H1 (cell line): ENCODE measurements at regions not wholly inside any gene's neighbourhood (a gene's known extent, or its start where the extent isn't known, plus 50 kb on each side); places are given as distances from the start of the nearest gene placed in this dataset.

ENCODE experiments used
- CTCF ChIA-PET: fragments of 300-600 bp; sonication (Branson Sonifier 250); formaldehyde crosslinking; loops from one replicate; lab custom pipeline; 2021; ENCODE audit not compliant: partially characterized antibody; lab: Charles Lee
- POLR2A ChIA-PET: fragments of 300-600 bp; sonication (Branson Sonifier 250); formaldehyde crosslinking; loops from one replicate; lab custom pipeline; 2021; ENCODE audit warnings: inconsistent platforms; ENCODE audit not compliant: partially characterized antibody; lab: Charles Lee
- DNase-seq, 2 experiments: peaks; one replicate each; pipeline versions ENCODE4 v3.0.0 to v3.0.0-alpha.2; 2010 to 2022; ENCODE audit warnings: low spot score in 2 of 2, low read depth in 1 of 2, mixed read lengths in 1 of 2
- FAIRE-seq: peaks from 2 replicates; lab custom pipeline; 2011; peaks lifted over from hg19 to GRCh38; lab: Jason Lieb, UNC
- H2AFZ ChIP-seq: 2 replicates; pipeline ENCODE4 v1.8.1; 2012; ENCODE audit warnings: low read length, inconsistent platforms
- H2AK5ac ChIP-seq: 2 replicates; pipeline ENCODE4 v1.6.1; 2013; ENCODE audit warnings: low read depth, low read length
- H2BK120ac ChIP-seq: replicated peaks from 2 replicates; pipeline ENCODE3; 2013; ENCODE audit warnings: low read depth, low read length, inconsistent platforms
- H2BK12ac ChIP-seq: 2 replicates; pipeline ENCODE4 v1.6.1; 2013; ENCODE audit warnings: low read depth, low read length
- H2BK15ac ChIP-seq: 2 replicates; pipeline ENCODE4 v1.6.1; 2013; ENCODE audit warnings: low read length
- H2BK20ac ChIP-seq: 2 replicates; pipeline ENCODE4 v1.6.1; 2013; ENCODE audit warnings: low read length
- H2BK5ac ChIP-seq: 2 replicates; pipeline ENCODE4 v1.6.1; 2013; ENCODE audit warnings: low read depth, low read length
- H3K14ac ChIP-seq: 2 replicates; pipeline ENCODE4 v1.6.1; 2013; ENCODE audit warnings: inconsistent platforms; ENCODE audit not compliant: insufficient read length
- H3K18ac ChIP-seq: 2 replicates; pipeline ENCODE4 v1.6.1; 2013; ENCODE audit warnings: low read length; ENCODE audit errors: extremely low read depth
- H3K23ac ChIP-seq: 2 replicates; pipeline ENCODE4 v1.6.1; 2013; ENCODE audit warnings: inconsistent platforms; ENCODE audit not compliant: insufficient read length
- H3K23me2 ChIP-seq: 2 replicates; pipeline ENCODE4 v1.6.1; 2013; ENCODE audit warnings: low read depth, low read length
- H3K27ac ChIP-seq: 2 replicates; pipeline ENCODE4 v1.6.1; 2011; ENCODE audit warnings: low read depth, low read length, inconsistent platforms
- H3K27me3 ChIP-seq, 4 experiments: replicated peaks in 1 of 4; 1 replicate in 1 of 4; 2 replicates in 3 of 4; pipeline versions ENCODE4 v1.6.1 to v1.8.1; 2011 to 2013; ENCODE audit warnings: low read length in 3 of 4, mild to moderate bottlenecking in 3 of 4, inconsistent platforms in 2 of 4, mixed read lengths in 2 of 4, moderate library complexity in 1 of 4; ENCODE audit not compliant: control insufficient read depth in 3 of 4, insufficient read depth in 3 of 4; ENCODE audit errors: extremely low read depth in 1 of 4
- H3K36me3 ChIP-seq, 4 experiments: 2 replicates each; pipeline versions ENCODE4 v1.6.1 to v1.8.1; 2011 to 2013; ENCODE audit warnings: mild to moderate bottlenecking in 4 of 4, low read length in 3 of 4, moderate library complexity in 2 of 4, control low read depth in 1 of 4, inconsistent platforms in 1 of 4; ENCODE audit not compliant: insufficient read depth in 4 of 4, control insufficient read depth in 2 of 4
- H3K4ac ChIP-seq: replicated peaks from 2 replicates; pipeline ENCODE3; 2013; ENCODE audit warnings: low read length, low read depth, mixed read lengths, inconsistent platforms; ENCODE audit not compliant: insufficient read length
- H3K4me1 ChIP-seq, 4 experiments: replicated peaks in 1 of 4; 1 replicate in 1 of 4; 2 replicates in 3 of 4; pipeline versions ENCODE4 v1.6.1 to v1.8.1; 2011 to 2013; ENCODE audit warnings: low read length in 3 of 4, inconsistent platforms in 2 of 4, mixed read lengths in 1 of 4; ENCODE audit not compliant: insufficient read depth in 4 of 4, control insufficient read depth in 3 of 4
- H3K4me2 ChIP-seq, 2 experiments: 2 replicates each; pipeline versions ENCODE4 v1.6.1 to v1.8.1; 2011 to 2013; ENCODE audit warnings: low read depth in 2 of 2, low read length in 2 of 2, control low read depth in 1 of 2, inconsistent platforms in 1 of 2, mild to moderate bottlenecking in 1 of 2; ENCODE audit not compliant: insufficient read depth in 1 of 2
- H3K4me3 ChIP-seq, 4 experiments: fragments of 200-600, 300-600 bp in 1 of 4; sonication (generic), shearing (Covaris generic), sonication (Bioruptor Twin) in 1 of 4; 2 replicates each; pipeline versions ENCODE4 v1.5.1 to v1.8.1; 2011 to 2016; ENCODE audit warnings: low read length in 4 of 4, low read depth in 3 of 4, control low read depth in 2 of 4, inconsistent platforms in 2 of 4, mild to moderate bottlenecking in 2 of 4, mixed read lengths in 1 of 4, moderate library complexity in 1 of 4; ENCODE audit not compliant: insufficient read depth in 2 of 4; ENCODE audit errors: extremely low read depth in 1 of 4
- H3K56ac ChIP-seq: replicated peaks from 2 replicates; pipeline ENCODE3; 2013; ENCODE audit warnings: low read depth, mild to moderate bottlenecking, mixed read lengths, low read length, inconsistent platforms; ENCODE audit not compliant: insufficient read length
- H3K79me1 ChIP-seq: 2 replicates; pipeline ENCODE4 v1.6.1; 2013; ENCODE audit warnings: low read depth, low read length, control low read depth
- H3K79me2 ChIP-seq, 2 experiments: 2 replicates each; pipeline versions ENCODE4 v1.6.1 to v1.8.1; 2012 to 2013; ENCODE audit warnings: low read length in 2 of 2, mild to moderate bottlenecking in 2 of 2, inconsistent platforms in 1 of 2; ENCODE audit not compliant: insufficient read depth in 2 of 2, control insufficient read depth in 1 of 2
- H3K9ac ChIP-seq, 4 experiments: replicated peaks in 1 of 4; 1 replicate in 1 of 4; 2 replicates in 3 of 4; pipeline versions ENCODE4 v1.6.1 to v1.8.1; 2011 to 2013; ENCODE audit warnings: low read depth in 3 of 4, low read length in 3 of 4, control low read depth in 2 of 4, mild to moderate bottlenecking in 2 of 4, moderate library complexity in 2 of 4, inconsistent platforms in 1 of 4; ENCODE audit errors: extremely low read depth in 1 of 4
- H3K9me3 ChIP-seq, 2 experiments: 2 replicates each; pipeline versions ENCODE4 v1.6.1 to v1.8.1; 2012 to 2013; ENCODE audit warnings: mild to moderate bottlenecking in 2 of 2, moderate library complexity in 2 of 2, control low read depth in 1 of 2, inconsistent platforms in 1 of 2, low read depth in 1 of 2, low read length in 1 of 2, mixed read lengths in 1 of 2; ENCODE audit not compliant: insufficient read depth in 2 of 2
- H4K20me1 ChIP-seq, 2 experiments: replicated peaks in 1 of 2; 2 replicates each; pipeline versions ENCODE3 to v1.8.1; 2011 to 2013; ENCODE audit warnings: inconsistent platforms in 2 of 2, low read length in 2 of 2, mild to moderate bottlenecking in 1 of 2; ENCODE audit not compliant: insufficient read depth in 2 of 2, control insufficient read depth in 1 of 2
- H4K5ac ChIP-seq: 2 replicates; pipeline ENCODE4 v1.6.1; 2013; ENCODE audit warnings: low read length, low read depth, mixed read lengths, inconsistent platforms; ENCODE audit not compliant: insufficient read length
- H4K8ac ChIP-seq: 2 replicates; pipeline ENCODE4 v1.8.0; 2013; ENCODE audit warnings: mild to moderate bottlenecking, moderate library complexity, low read length, inconsistent platforms; ENCODE audit not compliant: insufficient read depth; ENCODE audit errors: extremely low read depth
- H4K91ac ChIP-seq: replicated peaks from 2 replicates; pipeline ENCODE3; 2013; ENCODE audit warnings: low read length, mixed read lengths, inconsistent platforms; ENCODE audit not compliant: insufficient read length
- ASH2L ChIP-seq: fragments of 200-600, 300-600 bp; sonication (generic); IDR thresholded peaks from one replicate; pipeline ENCODE4 v1.7.1; 2017; ENCODE audit warnings: low read length
- CBX8 ChIP-seq: fragments of 300-800, 300-1000 bp; sonication (generic); IDR thresholded peaks from 2 replicates; pipeline ENCODE4 v1.7.1; 2016; ENCODE audit warnings: low read depth, low read length, borderline replicate concordance
- CHD2 ChIP-seq: IDR thresholded peaks from 2 replicates; pipeline ENCODE4 v1.6.1; 2012; ENCODE audit warnings: low read length, improper control_type of control experiment
- EP300 ChIP-seq, 2 experiments: IDR thresholded peaks; 1 replicate in 1 of 2; 2 replicates in 1 of 2; pipeline ENCODE4 v1.6.1; 2011 to 2012; ENCODE audit warnings: low read depth in 2 of 2, low read length in 2 of 2, mild to moderate bottlenecking in 2 of 2, borderline replicate concordance in 1 of 2, inconsistent platforms in 1 of 2, moderate library complexity in 1 of 2
- SAP30 ChIP-seq: fragments of 300-600 bp; sonication (generic); IDR thresholded peaks from 2 replicates; pipeline ENCODE4 v1.7.1; 2012; ENCODE audit warnings: low read length, moderate library complexity, mild to moderate bottlenecking, inconsistent platforms; ENCODE audit not compliant: insufficient read depth, insufficient replicate concordance
- WGBS, 2 experiments: shearing (Covaris generic) in 1 of 2; methylation state at CpG; one replicate each; pipeline versions ENCODE4 v1.1.6 to v1.1.7; 2013 to 2015; ENCODE audit warnings: low lambda C conversion rate in 2 of 2, mixed read lengths in 2 of 2, inconsistent platforms in 1 of 2, low coverage in 1 of 2, missing lambda C conversion rate in 1 of 2; ENCODE audit not compliant: insufficient replicate concordance in 2 of 2, insufficient coverage in 1 of 2, insufficient read length in 1 of 2; ENCODE audit errors: extremely low coverage in 1 of 2, missing lambda C conversion rate in 1 of 2; 5-methylcytosine and 5-hydroxymethylcytosine counted together

DNA sequence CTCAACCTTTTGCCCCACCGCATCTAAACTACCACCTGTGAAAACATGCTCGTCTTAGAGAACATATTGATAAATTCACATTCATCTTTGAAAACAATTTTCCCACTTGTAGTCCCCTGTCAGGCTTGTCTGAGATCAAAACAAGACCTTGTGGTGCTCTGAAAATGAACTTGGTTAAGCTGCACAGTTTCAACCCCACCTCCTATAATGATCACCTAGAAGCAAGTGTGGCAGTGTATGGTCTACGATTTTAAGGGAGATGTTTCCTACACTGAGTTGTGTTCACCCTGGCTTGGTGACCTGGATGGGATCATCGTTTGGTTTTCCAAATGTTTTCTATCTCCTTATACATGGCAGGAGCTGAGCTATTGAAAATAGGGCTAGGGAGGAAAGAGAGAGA lies 539.4 kb downstream of the DOK5 start:
- TF ChIP-seq SAP30 (no peak), ASH2L (no peak), CHD2 (no peak), CBX8 (no peak), EP300 (IDR thresholded peaks at IDR 0.05; ENCODE audit: borderline replicate concordance in 1 of 2, low read depth in 2 of 2, low read length in 2 of 2) (no peak)
- TF ChIP-seq, all 59 proteins: peak for 0
- H2BK12ac ChIP-seq: no peak overlapping the region
- H3K23me2 ChIP-seq: no peaks in the 10 kb centered on the region
- no peak overlapping the region for H3K9ac ChIP-seq
- no peak overlapping the region for H4K91ac ChIP-seq
- H3K18ac ChIP-seq: no peak overlapping the region
- no peak overlapping the region for H4K5ac ChIP-seq
- no peaks in the 10 kb centered on the region for H3K9me3 ChIP-seq
- no peaks in the 10 kb centered on the region for H3K79me2 ChIP-seq
- no peaks in the 10 kb centered on the region for H3K36me3 ChIP-seq
- no peak overlapping the region for H3K56ac ChIP-seq
- no peak overlapping the region for H3K4ac ChIP-seq
- H2AFZ ChIP-seq: peak overlapping the region; percentile 18; the same call in 1 of the 2 replicates
- H3K27me3 ChIP-seq: peaks cover 0 to 1% (median 0%) of the 10 kb centered on the region in 4 experiments; a peak in 1 of 7 replicates
- no peak overlapping the region for H3K23ac ChIP-seq
- FAIRE-seq (no peak), DNase-seq (no peak)
- no peak overlapping the region for H3K14ac ChIP-seq
- H2AK5ac ChIP-seq: no peak overlapping the region
- WGBS, 2 experiments: 90% methylated on average over 4 of the region's 4 CpGs; no CpG with 5 or more reads in 1 of the 2 experiments
- H4K20me1 ChIP-seq: no peaks in the 10 kb centered on the region
- no peak overlapping the region for H3K27ac ChIP-seq
- H3K4me1 ChIP-seq: no peaks in the 10 kb centered on the region
- no peak overlapping the region for H2BK5ac ChIP-seq
- no peak overlapping the region for H4K8ac ChIP-seq
- no peak overlapping the region for H3K4me3 ChIP-seq
- ChIA-PET POLR2A (no interaction called here), CTCF (no interaction called here)
- no peaks in the 10 kb centered on the region for H3K79me1 ChIP-seq
- H2BK120ac ChIP-seq: no peak overlapping the region
- no peak overlapping the region for H2BK20ac ChIP-seq
- no peak overlapping the region for H3K4me2 ChIP-seq
- no peak overlapping the region for H2BK15ac ChIP-seq
